ENCODE measurements at regions not wholly inside any gene's neighbourhood (a gene's known extent, or its start where the extent isn't known, plus 50 kb on each side); places are given as distances from the start of the nearest gene placed in this dataset.

DNA sequence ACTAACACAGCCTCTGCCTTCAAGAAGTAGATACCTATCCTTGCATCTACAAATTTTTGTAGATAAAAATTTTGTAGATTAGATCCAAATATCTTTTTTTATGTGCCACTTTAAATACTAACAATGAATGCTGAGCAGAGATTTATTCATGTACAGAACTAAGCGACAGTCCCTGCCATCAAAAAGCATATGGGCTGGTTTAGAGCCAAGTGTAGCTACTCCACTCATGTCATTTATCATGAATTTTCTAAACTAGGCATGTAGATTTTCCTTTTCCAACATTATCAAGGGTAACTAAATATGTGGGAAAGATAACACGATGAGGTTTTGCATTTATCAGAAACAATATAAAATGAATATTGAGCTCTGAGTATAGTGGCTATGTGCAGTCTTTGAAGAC lies 857.5 kb downstream of the XPNPEP1 start:
- Histone ChIP-seq H2BK120ac (ENCODE audit: low read depth, low read length) (no peak overlapping the region), H2BK15ac (ENCODE audit: low read depth, low read length) (no peak overlapping the region), H3K4me3 (ENCODE audit: insufficient read depth, low read depth, low read length) (no peak overlapping the region), H2AFZ (replicated peaks; ENCODE audit: low read length, poor library complexity) (no peak overlapping the region), H3K79me1 (ENCODE audit: low read depth in 1 of 2, low read length in 2 of 2) (no peaks in the 10 kb centered on the region), H3K9me3 (ENCODE audit: control insufficient read depth, insufficient read depth, low read length) (0 out of 2 replicates have a peak, but pooled peaks cover 2% of the 10 kb centered on the region), H4K20me1 (ENCODE audit: insufficient read depth, low read length) (no peaks in the 10 kb centered on the region), H3K36me3 (ENCODE audit: control insufficient read depth, insufficient read depth, low read length) (no peaks in the 10 kb centered on the region), H2AK5ac (ENCODE audit: low read depth, low read length) (no peak overlapping the region), H2BK5ac (ENCODE audit: low read depth, low read length, poor library complexity, severe bottlenecking) (no peak overlapping the region), H2BK20ac (ENCODE audit: low read depth, low read length) (no peak overlapping the region), H3K9ac (ENCODE audit: low read depth, low read length) (no peak overlapping the region), H2AK9ac (replicated peaks; ENCODE audit: low read depth, low read length, poor library complexity) (no peak overlapping the region), H3K27me3 (ENCODE audit: control insufficient read depth, insufficient read depth, low read length) (no peaks in the 10 kb centered on the region), H3K23ac (ENCODE audit: low read depth, low read length) (no peak overlapping the region), H3K9me1 (ENCODE audit: insufficient read depth, low read length) (no peaks in the 10 kb centered on the region), H4K5ac (ENCODE audit: low read depth, low read length) (no peak overlapping the region), H4K91ac (ENCODE audit: insufficient read depth, low read depth, low read length) (no peak overlapping the region), H3K56ac (ENCODE audit: extremely low read depth, insufficient read depth, low read length) (no peak overlapping the region), H3K4me2 (ENCODE audit: low read depth, low read length) (no peak overlapping the region), H3K14ac (replicated peaks; ENCODE audit: low read depth, low read length) (no peak overlapping the region), H3K4me1 (ENCODE audit: control insufficient read depth, insufficient read depth, low read length) (no peaks in the 10 kb centered on the region), H4K8ac (ENCODE audit: low read depth in 2 of 2, low read length in 2 of 2) (no peak overlapping the region), H3K18ac (ENCODE audit: low read depth, low read length) (no peak overlapping the region), H3K27ac (ENCODE audit: insufficient read depth, low read length) (no peak overlapping the region), H3K4ac (ENCODE audit: low read depth, low read length) (no peak overlapping the region)
- dilution Hi-C loops (cut with HindIII; ENCODE audit: low sequenced_read_pairs, unreplicated experiment) (no loop called here), intact Hi-C loops (cut with micrococcal nuclease) (no loop called here), in situ Hi-C loops (cut with MboI; ENCODE audit: low sequenced_read_pairs) (no loop called here)
- ATAC-seq (ENCODE audit: low read depth) = no peak
- CTCF ChIA-PET = no interaction called here
- DNase-seq = no peak
- no CpG with 5 or more reads among the region's 2 CpGs for WGBS, 2 experiments (ENCODE audit: extremely low coverage in 2 of 2, insufficient read length in 1 of 2)
- POLR2A ChIA-PET (ENCODE audit: unreplicated experiment) = no interaction called here
- BruUV-seq (replicated peaks) = no TSS peak
- TF ChIP-seq RCOR1 (IDR thresholded peaks at IDR 0.05; ENCODE audit: insufficient replicate concordance, low read length) (no peak), RFX5 (IDR thresholded peaks at IDR 0.05; ENCODE audit: low read depth, low read length) (no peak), BHLHE40 (IDR thresholded peaks at IDR 0.05; ENCODE audit: low read depth, low read length) (no peak), RAD21 (IDR thresholded peaks at IDR 0.05; ENCODE audit: low read length) (no peak), SMC3 (IDR thresholded peaks at IDR 0.05; ENCODE audit: low read depth, low read length) (no peak)
- TF ChIP-seq, protein P1, sequence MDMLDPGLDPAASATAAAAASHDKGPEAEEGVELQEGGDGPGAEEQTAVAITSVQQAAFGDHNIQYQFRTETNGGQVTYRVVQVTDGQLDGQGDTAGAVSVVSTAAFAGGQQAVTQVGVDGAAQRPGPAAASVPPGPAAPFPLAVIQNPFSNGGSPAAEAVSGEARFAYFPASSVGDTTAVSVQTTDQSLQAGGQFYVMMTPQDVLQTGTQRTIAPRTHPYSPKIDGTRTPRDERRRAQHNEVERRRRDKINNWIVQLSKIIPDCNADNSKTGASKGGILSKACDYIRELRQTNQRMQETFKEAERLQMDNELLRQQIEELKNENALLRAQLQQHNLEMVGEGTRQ (IDR thresholded peaks at IDR 0.05; ENCODE audit: low read depth, low read length) = no peak
- TF ChIP-seq, protein P2, sequence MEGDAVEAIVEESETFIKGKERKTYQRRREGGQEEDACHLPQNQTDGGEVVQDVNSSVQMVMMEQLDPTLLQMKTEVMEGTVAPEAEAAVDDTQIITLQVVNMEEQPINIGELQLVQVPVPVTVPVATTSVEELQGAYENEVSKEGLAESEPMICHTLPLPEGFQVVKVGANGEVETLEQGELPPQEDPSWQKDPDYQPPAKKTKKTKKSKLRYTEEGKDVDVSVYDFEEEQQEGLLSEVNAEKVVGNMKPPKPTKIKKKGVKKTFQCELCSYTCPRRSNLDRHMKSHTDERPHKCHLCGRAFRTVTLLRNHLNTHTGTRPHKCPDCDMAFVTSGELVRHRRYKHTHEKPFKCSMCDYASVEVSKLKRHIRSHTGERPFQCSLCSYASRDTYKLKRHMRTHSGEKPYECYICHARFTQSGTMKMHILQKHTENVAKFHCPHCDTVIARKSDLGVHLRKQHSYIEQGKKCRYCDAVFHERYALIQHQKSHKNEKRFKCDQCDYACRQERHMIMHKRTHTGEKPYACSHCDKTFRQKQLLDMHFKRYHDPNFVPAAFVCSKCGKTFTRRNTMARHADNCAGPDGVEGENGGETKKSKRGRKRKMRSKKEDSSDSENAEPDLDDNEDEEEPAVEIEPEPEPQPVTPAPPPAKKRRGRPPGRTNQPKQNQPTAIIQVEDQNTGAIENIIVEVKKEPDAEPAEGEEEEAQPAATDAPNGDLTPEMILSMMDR (conservative IDR thresholded peaks at IDR 0.05; ENCODE audit: low read depth, low read length) = no peak

All from IMR-90 (cell line).